ENCODE measurements at regions not wholly inside any gene's neighbourhood (a gene's known extent, or its start where the extent isn't known, plus 50 kb on each side); places are given as distances from the start of the nearest gene placed in this dataset.
"Not testable (repeated sequence)": the region's sequence is repeated elsewhere in the genome, so short reads cannot be mapped to it uniquely, and the experiment has no call there.

GRCh38 chr3:170802164-170803151 is 67.5 kb downstream of the RPL22L1 start:
- TF ChIP-seq, protein P1, sequence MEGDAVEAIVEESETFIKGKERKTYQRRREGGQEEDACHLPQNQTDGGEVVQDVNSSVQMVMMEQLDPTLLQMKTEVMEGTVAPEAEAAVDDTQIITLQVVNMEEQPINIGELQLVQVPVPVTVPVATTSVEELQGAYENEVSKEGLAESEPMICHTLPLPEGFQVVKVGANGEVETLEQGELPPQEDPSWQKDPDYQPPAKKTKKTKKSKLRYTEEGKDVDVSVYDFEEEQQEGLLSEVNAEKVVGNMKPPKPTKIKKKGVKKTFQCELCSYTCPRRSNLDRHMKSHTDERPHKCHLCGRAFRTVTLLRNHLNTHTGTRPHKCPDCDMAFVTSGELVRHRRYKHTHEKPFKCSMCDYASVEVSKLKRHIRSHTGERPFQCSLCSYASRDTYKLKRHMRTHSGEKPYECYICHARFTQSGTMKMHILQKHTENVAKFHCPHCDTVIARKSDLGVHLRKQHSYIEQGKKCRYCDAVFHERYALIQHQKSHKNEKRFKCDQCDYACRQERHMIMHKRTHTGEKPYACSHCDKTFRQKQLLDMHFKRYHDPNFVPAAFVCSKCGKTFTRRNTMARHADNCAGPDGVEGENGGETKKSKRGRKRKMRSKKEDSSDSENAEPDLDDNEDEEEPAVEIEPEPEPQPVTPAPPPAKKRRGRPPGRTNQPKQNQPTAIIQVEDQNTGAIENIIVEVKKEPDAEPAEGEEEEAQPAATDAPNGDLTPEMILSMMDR (IDR thresholded peaks at IDR 0.05; ENCODE audit: insufficient read depth, low read length, missing control alignments): no peak
- DNase-seq (ENCODE audit: low read depth, low spot score): peak; percentile 97
- no peak overlapping the region for H3K4me3 ChIP-seq (ENCODE audit: low read depth, low read length)
- POLR2A ChIA-PET: interaction anchor here (1.1 to 2.7 kb wide), 7 partner anchors 9 to 384 kb away, joined by 3 to 15 read pairs (median 4); partner anchors contain the start of gene CLDN11
- CTCF ChIA-PET: interaction anchor here (1.0 to 14.1 kb wide), 5 partner anchors 11 to 387 kb away, joined by 3 to 493 read pairs (median 4); partner anchors contain the start of gene CLDN11

- TF ChIP-seq, protein P1 (IDR thresholded peaks at IDR 0.05; ENCODE audit: insufficient read depth, low read length, missing control alignments): no peak
- ChIA-PET POLR2A (interaction anchor here (1.3 to 2.7 kb wide), 2 partner anchors 76 to 98 kb away, joined by 5 to 15 read pairs; no protein-coding TSS in a partner anchor), CTCF (interaction anchor here (1.0 to 6.1 kb wide), 3 partner anchors 12 to 111 kb away, joined by 3 to 59 read pairs (median 4); no protein-coding TSS in a partner anchor)
- no peak overlapping the region for H3K4me3 ChIP-seq (ENCODE audit: low read depth, low read length)
- DNase-seq (ENCODE audit: low read depth, low spot score): no peak
These were observed 68.4 kb downstream of the RPL22L1 start for GRCh38 chr3:170801597-170801996.

DNA sequence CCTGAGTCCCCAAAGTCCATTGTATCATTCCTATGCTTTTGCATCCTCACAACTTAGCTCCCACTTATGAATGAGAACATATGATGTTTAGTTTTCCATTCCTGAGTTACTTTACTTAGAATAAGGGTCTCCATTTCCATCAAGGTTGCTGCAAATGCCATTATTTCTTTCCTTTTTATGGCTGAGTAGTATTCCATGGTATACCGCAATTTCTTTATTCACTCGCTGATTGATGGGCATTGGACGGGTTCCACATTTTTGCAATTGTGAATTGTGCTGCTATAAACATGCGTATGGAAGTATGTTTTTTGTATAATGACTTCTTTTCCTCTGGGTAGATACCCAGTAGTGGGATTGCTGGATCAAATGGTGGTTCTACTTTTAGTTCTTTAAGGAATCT is 69.7 kb downstream of the RPL22L1 start:
- DNase-seq (ENCODE audit: low read depth, low spot score); POLR2A ChIA-PET: not testable (repeated sequence)
- CTCF ChIA-PET: interaction anchor here (1.5 to 6.1 kb wide), 3 partner anchors 9 to 35 kb away, joined by 3 to 59 read pairs (median 8); no protein-coding TSS in a partner anchor

GRCh38 chr3:170799009-170799408 is 71.0 kb downstream of the RPL22L1 start:
- no peak overlapping the region for H3K4me3 ChIP-seq (ENCODE audit: low read depth, low read length)
- no peak for DNase-seq (ENCODE audit: low read depth, low spot score)
- ChIA-PET CTCF (interaction anchor here (0.7 to 6.1 kb wide), 5 partner anchors 11 to 34 kb away, joined by 3 to 59 read pairs (median 7); no protein-coding TSS in a partner anchor), POLR2A (no interaction called here)
- TF ChIP-seq, protein P1 (IDR thresholded peaks at IDR 0.05; ENCODE audit: insufficient read depth, low read length, missing control alignments): no peak

More for the DNA sequence above, 69.7 kb downstream of the RPL22L1 start:
- not testable (repeated sequence) for H3K4me3 ChIP-seq (ENCODE audit: low read depth, low read length)

DNA sequence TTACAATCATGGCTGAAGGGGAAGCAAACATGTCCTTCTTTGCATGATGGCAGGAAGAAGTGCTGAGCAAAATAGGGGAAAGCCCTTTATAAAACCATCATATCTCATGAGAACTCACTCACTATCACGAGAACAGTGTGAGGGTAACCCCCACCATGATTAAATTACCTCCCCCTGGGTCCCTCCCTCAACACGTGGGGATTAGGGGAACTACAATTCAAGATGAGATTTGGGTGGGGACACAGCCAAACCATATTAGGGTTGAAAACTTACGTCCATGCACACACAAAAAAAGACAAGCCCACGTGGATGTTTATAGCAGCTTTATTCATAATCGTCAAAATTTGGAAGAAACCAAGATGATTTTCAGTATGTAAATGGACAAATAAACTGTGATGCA is 72.3 kb downstream of the RPL22L1 start:
- no peak for DNase-seq (ENCODE audit: low read depth, low spot score)
- no peak overlapping the region for H3K4me3 ChIP-seq (ENCODE audit: low read depth, low read length)
- TF ChIP-seq, protein P1 (IDR thresholded peaks at IDR 0.05; ENCODE audit: insufficient read depth, low read length, missing control alignments): no peak
- ChIA-PET POLR2A (no interaction called here), CTCF (interaction anchor here (1.4 kb wide), 1 partner anchor 13 kb away, joined by 7 read pairs; no protein-coding TSS in a partner anchor)

DNA sequence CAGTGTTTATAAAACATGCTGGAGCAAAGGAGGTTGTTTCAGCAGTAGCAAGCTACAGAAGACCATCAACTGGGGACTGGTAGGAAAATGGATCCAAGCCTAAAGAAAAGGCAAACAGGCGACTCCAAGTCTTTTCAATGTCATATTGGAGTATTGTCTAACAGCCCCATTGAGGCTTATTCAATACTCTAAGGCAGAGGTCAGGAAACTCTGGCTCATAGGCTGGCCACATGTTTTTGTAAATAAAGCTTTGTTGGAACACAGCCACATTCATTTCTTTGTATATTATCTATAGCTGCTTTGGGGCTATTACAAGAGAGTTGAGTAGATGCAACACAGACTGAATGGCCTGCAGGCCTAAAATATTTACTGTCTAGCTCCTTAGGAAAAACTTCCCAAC is 77.5 kb downstream of the RPL22L1 start:
- POLR2A ChIA-PET: no interaction called here
- H3K4me3 ChIP-seq (ENCODE audit: low read depth, low read length): no peak overlapping the region
- CTCF ChIA-PET: interaction anchor here (0.7 to 2.6 kb wide), 3 partner anchors 16 to 61 kb away, joined by 3 to 15 read pairs (median 4); no protein-coding TSS in a partner anchor
- TF ChIP-seq, protein P1 (IDR thresholded peaks at IDR 0.05; ENCODE audit: insufficient read depth, low read length, missing control alignments): no peak
- DNase-seq (ENCODE audit: low read depth, low spot score): no peak
